D721Med (cell line): ENCODE measurements at regions not wholly inside any gene's neighbourhood (a gene's known extent, or its start where the extent isn't known, plus 50 kb on each side); places are given as distances from the start of the nearest gene placed in this dataset.
A peak's percentile ranks its signal among the peaks of the same experiment; 100 is the strongest.

Source experiments
- DNase-seq: peaks from one replicate; pipeline ENCODE4 v3.0.0; 2011; ENCODE audit warnings: low spot score; ENCODE audit not compliant: insufficient read length
- FAIRE-seq: peaks from 2 replicates; lab custom pipeline; 2011; peaks lifted over from hg19 to GRCh38; lab: Jason Lieb, UNC
- TF ChIP-seq, protein P1 (sequence below): IDR thresholded peaks from 2 replicates; pipeline ENCODE4 v1.5.1; 2012; ENCODE audit warnings: mild to moderate bottlenecking, control low read depth; ENCODE audit not compliant: insufficient read depth; ENCODE audit errors: missing control alignments

DNA sequence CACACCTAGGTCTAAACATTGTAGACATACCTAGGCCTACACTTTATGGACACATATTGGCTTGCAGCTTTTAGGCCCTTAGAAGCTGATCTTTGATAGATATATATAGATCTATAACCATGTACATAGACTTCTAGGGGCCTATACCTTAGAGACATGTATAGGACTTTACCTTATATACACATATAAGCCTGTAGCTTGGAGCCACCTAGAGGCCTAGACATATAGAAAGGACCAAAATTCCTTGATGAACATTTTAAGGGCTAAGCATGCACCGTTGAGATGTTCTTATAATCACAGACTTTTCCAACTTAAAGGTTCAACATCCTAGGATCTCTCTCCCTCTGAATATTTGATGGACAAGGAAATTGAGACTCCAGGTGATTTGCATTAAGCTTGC is 371.7 kb upstream of the SASH1 start:
- FAIRE-seq: no peak
- no peak for DNase-seq

DNA sequence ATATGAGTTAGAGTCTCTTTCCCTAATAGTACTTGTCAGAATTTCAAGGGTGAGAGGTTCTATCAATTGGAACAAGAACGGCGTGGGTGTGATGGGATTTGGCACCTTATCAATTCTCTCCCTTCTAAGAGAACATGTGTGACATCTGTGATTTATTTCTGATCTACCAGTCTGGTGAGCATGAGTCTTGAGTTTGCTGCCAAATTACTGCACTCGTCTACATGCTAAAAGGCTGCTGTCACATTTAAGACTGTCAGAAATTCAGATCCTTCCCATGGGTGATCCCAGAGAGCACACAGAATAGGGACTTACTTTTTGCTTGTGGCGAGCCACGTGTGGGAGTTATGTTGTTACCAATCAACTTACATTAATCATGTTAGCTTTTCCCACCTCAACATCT is 370.2 kb upstream of the SASH1 start:
- DNase-seq (no peak), FAIRE-seq (no peak)
- TF ChIP-seq, protein P1, sequence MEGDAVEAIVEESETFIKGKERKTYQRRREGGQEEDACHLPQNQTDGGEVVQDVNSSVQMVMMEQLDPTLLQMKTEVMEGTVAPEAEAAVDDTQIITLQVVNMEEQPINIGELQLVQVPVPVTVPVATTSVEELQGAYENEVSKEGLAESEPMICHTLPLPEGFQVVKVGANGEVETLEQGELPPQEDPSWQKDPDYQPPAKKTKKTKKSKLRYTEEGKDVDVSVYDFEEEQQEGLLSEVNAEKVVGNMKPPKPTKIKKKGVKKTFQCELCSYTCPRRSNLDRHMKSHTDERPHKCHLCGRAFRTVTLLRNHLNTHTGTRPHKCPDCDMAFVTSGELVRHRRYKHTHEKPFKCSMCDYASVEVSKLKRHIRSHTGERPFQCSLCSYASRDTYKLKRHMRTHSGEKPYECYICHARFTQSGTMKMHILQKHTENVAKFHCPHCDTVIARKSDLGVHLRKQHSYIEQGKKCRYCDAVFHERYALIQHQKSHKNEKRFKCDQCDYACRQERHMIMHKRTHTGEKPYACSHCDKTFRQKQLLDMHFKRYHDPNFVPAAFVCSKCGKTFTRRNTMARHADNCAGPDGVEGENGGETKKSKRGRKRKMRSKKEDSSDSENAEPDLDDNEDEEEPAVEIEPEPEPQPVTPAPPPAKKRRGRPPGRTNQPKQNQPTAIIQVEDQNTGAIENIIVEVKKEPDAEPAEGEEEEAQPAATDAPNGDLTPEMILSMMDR: no peak

More for the DNA sequence above, 371.7 kb upstream of the SASH1 start:
- TF ChIP-seq, protein P1: peak; percentile 40

DNA sequence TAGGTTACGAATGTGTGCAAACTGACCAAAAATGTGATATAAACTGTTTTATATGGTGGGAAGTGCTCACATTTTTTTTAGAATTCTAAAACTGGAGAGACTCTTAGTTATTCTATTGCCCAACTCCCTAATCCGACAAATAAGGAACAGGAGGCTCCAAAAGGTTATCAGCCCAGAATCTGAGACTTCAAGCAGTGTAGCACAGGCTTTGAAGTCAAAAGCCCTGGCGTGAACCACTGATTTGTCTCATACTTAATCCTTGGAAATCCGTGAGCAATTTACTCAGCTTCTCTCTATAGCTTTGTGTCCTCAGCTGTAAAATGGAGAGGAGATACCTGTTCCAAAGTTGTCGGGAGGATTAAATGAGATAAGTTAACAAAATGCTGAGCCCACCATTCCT is 368.8 kb upstream of the SASH1 start:
- no peak for FAIRE-seq
- TF ChIP-seq, protein P1: no peak
- DNase-seq: no peak

DNA sequence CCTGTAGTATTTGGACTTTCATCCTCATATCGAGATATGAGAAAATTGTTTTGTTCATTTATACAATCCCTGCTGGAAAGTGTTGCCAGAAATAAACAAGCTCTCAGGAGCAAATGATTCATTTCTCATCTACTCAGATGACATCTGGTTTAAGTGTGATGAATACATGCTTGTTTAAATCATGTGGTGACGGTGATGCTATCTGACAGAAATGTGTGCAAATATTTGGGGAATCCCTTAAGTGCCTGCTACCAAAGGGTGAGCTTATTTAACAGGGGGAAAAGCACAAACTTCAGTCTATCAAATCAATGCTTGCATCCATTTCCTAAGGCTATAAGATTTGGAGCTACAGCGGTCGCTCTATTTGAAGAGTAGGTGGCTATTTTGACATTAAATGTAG is 368.3 kb upstream of the SASH1 start:
- TF ChIP-seq, protein P1: no peak
- FAIRE-seq (no peak), DNase-seq (no peak)

DNA sequence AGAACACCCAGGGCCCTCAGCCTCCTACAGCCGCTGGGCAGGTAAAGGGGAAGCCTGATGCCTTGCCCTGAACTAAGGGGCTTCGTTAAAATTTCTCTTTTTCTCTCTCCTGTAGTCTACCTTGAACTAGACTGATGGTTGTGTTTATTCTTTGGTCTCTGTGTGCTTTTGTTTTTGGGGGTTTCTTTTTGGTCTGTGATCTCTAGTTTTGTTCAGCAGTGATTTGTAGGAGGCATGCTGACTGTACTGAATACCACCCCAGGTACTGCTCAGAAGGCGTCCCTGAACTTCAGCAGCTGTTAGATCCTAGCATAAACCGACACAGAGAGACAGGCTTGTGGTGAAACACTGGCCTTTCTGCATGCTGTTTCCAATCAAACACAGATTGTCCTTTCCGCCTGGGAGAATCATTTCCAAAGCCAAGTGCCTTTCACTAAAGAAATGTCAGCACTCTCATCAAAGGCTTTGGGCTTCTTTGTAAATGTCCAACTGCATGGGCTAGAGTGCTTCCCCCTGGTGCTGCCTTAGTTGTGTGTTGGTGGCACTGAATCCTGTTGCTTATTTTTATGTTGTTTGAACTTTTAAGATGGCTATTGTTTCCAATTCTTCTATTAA is 364.7 kb upstream of the SASH1 start:
- FAIRE-seq (no peak), DNase-seq (no peak)
- TF ChIP-seq, protein P1: no peak

DNA sequence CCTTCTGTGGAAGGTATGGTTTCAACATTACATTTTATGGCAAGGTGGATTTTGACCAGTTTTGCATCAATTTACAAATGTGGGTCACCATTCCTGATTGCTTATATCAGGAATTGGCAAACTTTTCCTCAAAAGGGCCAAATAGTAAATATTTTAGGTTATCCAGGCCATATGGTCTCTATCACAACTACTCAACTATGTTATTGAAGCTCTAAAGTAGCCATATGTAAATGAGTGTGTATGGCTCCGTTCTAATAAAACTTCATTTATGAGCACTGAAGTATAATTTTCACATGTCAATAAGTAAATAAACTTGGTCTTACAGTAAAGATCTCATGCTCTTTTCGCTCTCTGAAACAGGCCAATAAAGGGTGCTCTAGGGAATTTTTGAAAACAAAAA is 362.7 kb upstream of the SASH1 start:
- TF ChIP-seq, protein P1: no peak
- FAIRE-seq: no peak
- no peak for DNase-seq

DNA sequence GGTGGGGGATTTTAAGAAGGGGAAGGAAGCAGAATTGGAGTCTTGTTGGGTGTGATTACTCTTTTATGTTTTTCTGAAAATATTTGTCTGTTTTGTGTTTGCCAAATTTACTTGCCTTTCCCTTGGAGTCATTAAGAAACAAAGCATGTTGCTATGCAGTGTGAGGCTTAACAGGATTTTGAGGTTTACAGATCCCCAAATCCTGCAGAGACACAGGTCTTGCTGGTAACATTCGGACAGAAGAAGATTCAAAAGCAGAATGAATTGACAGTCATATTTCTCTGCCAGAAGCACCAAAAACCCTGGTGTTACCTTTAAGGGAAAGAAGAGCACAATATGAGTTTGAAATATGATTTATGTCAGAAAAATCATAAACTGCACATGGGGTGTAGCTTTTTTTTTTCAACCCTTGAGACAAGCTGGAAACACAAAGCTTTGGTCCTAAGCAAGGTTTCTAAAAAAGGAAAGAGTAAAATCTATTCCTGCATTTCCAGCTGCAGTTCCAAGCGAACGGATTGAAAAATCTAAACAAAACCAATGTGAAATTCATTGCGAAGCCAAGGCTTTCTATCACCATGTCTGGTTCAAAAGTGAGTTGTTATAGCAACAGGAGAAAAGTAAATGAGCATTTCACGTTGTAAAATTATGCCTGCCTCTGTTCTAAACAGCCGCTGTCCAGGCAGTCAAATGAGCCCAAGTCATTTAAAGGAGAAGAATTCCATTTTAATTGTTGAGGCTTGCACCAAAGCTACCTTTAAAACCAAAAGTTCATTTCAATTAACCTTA is 358.9 kb upstream of the SASH1 start:
- no peak for FAIRE-seq
- no peak for DNase-seq
- TF ChIP-seq, protein P1: no peak
